Suprapubic skin (tissue), 4 donors: ENCODE measurements at regions not wholly inside any gene's neighbourhood (a gene's known extent, or its start where the extent isn't known, plus 50 kb on each side); places are given as distances from the start of the nearest gene placed in this dataset.

ENCODE experiments used
- DNase-seq, 2 donors: peaks; one replicate each; pipeline ENCODE4 v3.0.0-alpha.2; 2019; ENCODE audit warnings: low spot score in 2 of 2
- H3K27ac ChIP-seq: fragments of 200-600 bp; sonication (generic); one replicate; pipeline ENCODE4 v1.5.1; 2019
- H3K27me3 ChIP-seq: fragments of 200-600 bp; sonication (generic); one replicate; pipeline ENCODE4 v1.5.1; 2019
- H3K36me3 ChIP-seq: fragments of 200-600 bp; sonication (generic); one replicate; pipeline ENCODE4 v1.5.1; 2019
- H3K4me1 ChIP-seq: fragments of 200-600 bp; sonication (generic); one replicate; pipeline ENCODE4 v1.5.1; 2019
- H3K4me3 ChIP-seq: fragments of 200-600 bp; sonication (generic); one replicate; pipeline ENCODE4 v1.5.1; 2019; ENCODE audit warnings: mild to moderate bottlenecking
- H3K9me3 ChIP-seq: fragments of 200-600 bp; sonication (generic); one replicate; pipeline ENCODE4 v1.5.1; 2019
- CTCF ChIP-seq, 2 donors: fragments of 200-600 bp in 1 of 2; fragments of 450-650 bp in 1 of 2; sonication (generic) in 1 of 2; IDR thresholded peaks; one replicate each; pipeline ENCODE4 v1.5.1; 2016 to 2019; ENCODE audit warnings: antibody characterized with exemption in 2 of 2, mild to moderate bottlenecking in 1 of 2, moderate library complexity in 1 of 2
- EP300 ChIP-seq: sonication (generic); formaldehyde crosslinking; IDR thresholded peaks from one replicate; pipeline ENCODE4 v1.6.1; 2017; ENCODE audit warnings: antibody characterized with exemption
- POLR2A ChIP-seq, 2 donors: fragments of 450-650 bp; IDR thresholded peaks; one replicate each; pipeline ENCODE4 v1.6.1; 2017; ENCODE audit warnings: antibody characterized with exemption in 2 of 2, mild to moderate bottlenecking in 2 of 2, moderate library complexity in 2 of 2
- POLR2AphosphoS5 ChIP-seq, 3 donors: sonication (generic); formaldehyde crosslinking; IDR thresholded peaks; one replicate each; pipeline ENCODE4 v1.6.1; 2017; ENCODE audit warnings: antibody characterized with exemption in 3 of 3
- WGBS: methylation state at CpG from one replicate; pipeline ENCODE4 v1.1.5; 2018; 5-methylcytosine and 5-hydroxymethylcytosine counted together

GRCh38 chr5:61600945-61601511 lies 269.0 kb downstream of the ZSWIM6 start:
- peaks cover 20% of the 10 kb centered on the region for H3K4me1 ChIP-seq
- no peak overlapping the region for H3K27ac ChIP-seq
- H3K27me3 ChIP-seq = no peaks in the 10 kb centered on the region
- H3K4me3 ChIP-seq = no peak overlapping the region
- H3K36me3 ChIP-seq = no peaks in the 10 kb centered on the region
- no peak for DNase-seq
- no peaks in the 10 kb centered on the region for H3K9me3 ChIP-seq
- no peak for TF ChIP-seq EP300
- WGBS = 82% methylated on average over 5 of the region's 5 CpGs

- no peak overlapping the region for H3K27ac ChIP-seq
- no peak for DNase-seq
- TF ChIP-seq CTCF (IDR thresholded peaks at IDR 0.05) (no peak), POLR2AphosphoS5 (IDR thresholded peaks at IDR 0.05) (no peak), EP300 (no peak), POLR2A (IDR thresholded peaks at IDR 0.05) (no peak)
- 40% methylated on average over 6 of the region's 6 CpGs for WGBS
- no peaks in the 10 kb centered on the region for H3K9me3 ChIP-seq
- H3K4me3 ChIP-seq = no peak overlapping the region
- H3K27me3 ChIP-seq = no peaks in the 10 kb centered on the region
- no peaks in the 10 kb centered on the region for H3K36me3 ChIP-seq
- H3K4me1 ChIP-seq = peaks cover 20% of the 10 kb centered on the region
Observed at GRCh38 chr5:61603211-61603908, 271.3 kb downstream of the ZSWIM6 start.

GRCh38 chr5:61604076-61605025 lies 272.3 kb downstream of the ZSWIM6 start:
- TF ChIP-seq CTCF (IDR thresholded peaks at IDR 0.05) (no peak), EP300 (no peak), POLR2AphosphoS5 (IDR thresholded peaks at IDR 0.05) (no peak), POLR2A (IDR thresholded peaks at IDR 0.05) (no peak)
- H3K27ac ChIP-seq = no peak overlapping the region
- no peak for DNase-seq
- no peaks in the 10 kb centered on the region for H3K9me3 ChIP-seq
- no peaks in the 10 kb centered on the region for H3K27me3 ChIP-seq
- no peaks in the 10 kb centered on the region for H3K36me3 ChIP-seq
- peaks cover 20% of the 10 kb centered on the region for H3K4me1 ChIP-seq
- H3K4me3 ChIP-seq = no peak overlapping the region
- WGBS = 68% methylated on average over 6 of the region's 8 CpGs

GRCh38 chr5:61609840-61610677 lies 278.0 kb downstream of the ZSWIM6 start:
- Histone ChIP-seq H3K4me1 (no peaks in the 10 kb centered on the region), H3K27ac (no peak overlapping the region), H3K36me3 (no peaks in the 10 kb centered on the region), H3K4me3 (no peak overlapping the region), H3K27me3 (no peaks in the 10 kb centered on the region), H3K9me3 (no peaks in the 10 kb centered on the region)
- WGBS = 73% methylated on average over 9 of the region's 9 CpGs
- no peak for DNase-seq
- TF ChIP-seq CTCF (IDR thresholded peaks at IDR 0.05) (no peak), POLR2AphosphoS5 (IDR thresholded peaks at IDR 0.05) (no peak), EP300 (no peak), POLR2A (IDR thresholded peaks at IDR 0.05) (no peak)

- no peak for DNase-seq
- Histone ChIP-seq H3K4me3 (no peak overlapping the region), H3K27me3 (no peaks in the 10 kb centered on the region), H3K4me1 (no peaks in the 10 kb centered on the region), H3K36me3 (no peaks in the 10 kb centered on the region), H3K9me3 (no peaks in the 10 kb centered on the region), H3K27ac (no peak overlapping the region)
- 90% methylated on average over 7 of the region's 7 CpGs for WGBS
- TF ChIP-seq EP300 (no peak), POLR2AphosphoS5 (IDR thresholded peaks at IDR 0.05) (no peak), POLR2A (IDR thresholded peaks at IDR 0.05) (no peak), CTCF (IDR thresholded peaks at IDR 0.05) (no peak)
Observed at GRCh38 chr5:61610678-61611024, 278.6 kb downstream of the ZSWIM6 start.
